ENCODE measurements at regions not wholly inside any gene's neighbourhood (a gene's known extent, or its start where the extent isn't known, plus 50 kb on each side); places are given as distances from the start of the nearest gene placed in this dataset.

- no peak for DNase-seq
- intact Hi-C loops (cut with DNase I) = no loop called here
Measured at GRCh38 chr5:68446070-68446357, 230.5 kb downstream of the PIK3R1 start.

- DNase-seq = no peak
- intact Hi-C loops (cut with DNase I) = no loop called here
Measured at GRCh38 chr5:68446487-68446894, 230.9 kb downstream of the PIK3R1 start.

- no peak for DNase-seq
- intact Hi-C loops (cut with DNase I) = no loop called here
Measured at GRCh38 chr5:68447136-68447929, 231.8 kb downstream of the PIK3R1 start.

GRCh38 chr5:68449380-68449779 lies 233.8 kb downstream of the PIK3R1 start:
- DNase-seq = no peak
- intact Hi-C loops (cut with DNase I) = no loop called here

GRCh38 chr5:68450245-68450852 lies 234.8 kb downstream of the PIK3R1 start:
- intact Hi-C loops (cut with DNase I) = no loop called here
- no peak for DNase-seq

- intact Hi-C loops (cut with DNase I) = no loop called here
- no peak for DNase-seq
Measured at GRCh38 chr5:68452286-68452685, 236.7 kb downstream of the PIK3R1 start.

GRCh38 chr5:68454172-68454571 lies 238.6 kb downstream of the PIK3R1 start:
- intact Hi-C loops (cut with DNase I) = no loop called here
- no peak for DNase-seq

- no peak for DNase-seq
- intact Hi-C loops (cut with DNase I) = no loop called here
Measured at GRCh38 chr5:68454766-68455165, 239.2 kb downstream of the PIK3R1 start.

GRCh38 chr5:68455216-68455615 lies 239.7 kb downstream of the PIK3R1 start:
- DNase-seq = no peak
- intact Hi-C loops (cut with DNase I) = no loop called here

GRCh38 chr5:68456756-68457217 lies 241.2 kb downstream of the PIK3R1 start:
- intact Hi-C loops (cut with DNase I) = no loop called here
- DNase-seq = no peak

GRCh38 chr5:68457285-68457684 lies 241.7 kb downstream of the PIK3R1 start:
- intact Hi-C loops (cut with DNase I) = no loop called here
- no peak for DNase-seq

- intact Hi-C loops (cut with DNase I) = no loop called here
- no peak for DNase-seq
Measured at GRCh38 chr5:68458416-68459021, 243.0 kb downstream of the PIK3R1 start.

- intact Hi-C loops (cut with DNase I) = no loop called here
- no peak for DNase-seq
Measured at GRCh38 chr5:68459093-68459809, 243.7 kb downstream of the PIK3R1 start.

- intact Hi-C loops (cut with DNase I) = loop anchor here (1.0 kb wide), 1 partner anchor 173 kb away; no protein-coding TSS in a partner anchor
- no peak for DNase-seq
Measured at GRCh38 chr5:68459810-68460139, 244.2 kb downstream of the PIK3R1 start.

GRCh38 chr5:68460147-68460798 lies 244.7 kb downstream of the PIK3R1 start:
- no peak for DNase-seq
- intact Hi-C loops (cut with DNase I) = loop anchor here (1.0 kb wide), 1 partner anchor 174 kb away; no protein-coding TSS in a partner anchor

- intact Hi-C loops (cut with DNase I) = no loop called here
- no peak for DNase-seq
Measured at GRCh38 chr5:68463606-68464005, 248.1 kb downstream of the PIK3R1 start.

- intact Hi-C loops (cut with DNase I) = no loop called here
- DNase-seq = no peak
Measured at GRCh38 chr5:68464424-68464823, 248.9 kb downstream of the PIK3R1 start.

- intact Hi-C loops (cut with DNase I) = no loop called here
- DNase-seq = no peak
Measured at GRCh38 chr5:68465133-68465532, 249.6 kb downstream of the PIK3R1 start.

- no peak for DNase-seq
- intact Hi-C loops (cut with DNase I) = no loop called here
Measured at GRCh38 chr5:68465934-68466551, 250.5 kb downstream of the PIK3R1 start.

- intact Hi-C loops (cut with DNase I) = no loop called here
- DNase-seq = no peak
Measured at GRCh38 chr5:68467208-68467607, 251.7 kb downstream of the PIK3R1 start.
